Gastroesophageal sphincter (tissue), 4 donors: ENCODE measurements at regions not wholly inside any gene's neighbourhood (a gene's known extent, or its start where the extent isn't known, plus 50 kb on each side); places are given as distances from the start of the nearest gene placed in this dataset.

ENCODE experiments used
- ATAC-seq: fragments of 150-250 bp; one replicate; pipeline ENCODE4 v1.9.1; 2016; ENCODE audit warnings: mild to moderate bottlenecking, moderate library complexity
- H3K27ac ChIP-seq, 4 donors: fragments of 200-600 bp; sonication (generic) in 3 of 4; 1 replicate in 3 of 4; 2 replicates in 1 of 4; pipeline ENCODE4 v1.5.1; 2016 to 2019
- H3K27me3 ChIP-seq: fragments of 200-600 bp; sonication (generic); one replicate; pipeline ENCODE4 v1.5.1; 2019
- H3K36me3 ChIP-seq, 2 donors: fragments of 200-600 bp; sonication (generic); one replicate each; pipeline ENCODE4 v1.5.1; 2019; ENCODE audit warnings: control low read depth in 1 of 2
- H3K4me1 ChIP-seq, 3 donors: fragments of 200-600 bp; sonication (generic); 1 replicate in 2 of 3; 2 replicates in 1 of 3; pipeline ENCODE4 v1.5.1; 2016 to 2019; ENCODE audit warnings: control low read depth in 2 of 3
- H3K4me3 ChIP-seq, 2 donors: fragments of 200-600 bp; sonication (generic); one replicate each; pipeline ENCODE4 v1.5.1; 2019; ENCODE audit warnings: mild to moderate bottlenecking in 1 of 2, moderate library complexity in 1 of 2
- H3K9me3 ChIP-seq, 3 donors: fragments of 200-600 bp; sonication (generic); one replicate each; pipeline ENCODE4 v1.5.1; 2017 to 2019; ENCODE audit warnings: control low read depth in 2 of 3
- CTCF ChIP-seq, 4 experiments: fragments of 200-600 bp in 2 of 4; fragments of 450-650 bp in 2 of 4; sonication (generic) in 1 of 4; IDR thresholded peaks; one replicate each; pipeline ENCODE4 v1.5.1; 2017 to 2019; ENCODE audit warnings: antibody characterized with exemption in 4 of 4, mild to moderate bottlenecking in 2 of 4, moderate library complexity in 2 of 4
- EP300 ChIP-seq: sonication (generic); formaldehyde crosslinking; IDR thresholded peaks from one replicate; pipeline ENCODE4 v1.6.1; 2017; ENCODE audit warnings: antibody characterized with exemption, mild to moderate bottlenecking
- POLR2A ChIP-seq, 2 donors: fragments of 450-650 bp; IDR thresholded peaks; one replicate each; pipeline ENCODE4 v1.6.1; 2017; ENCODE audit warnings: antibody characterized with exemption in 2 of 2, mild to moderate bottlenecking in 2 of 2, moderate library complexity in 1 of 2
- POLR2AphosphoS5 ChIP-seq: sonication (generic); formaldehyde crosslinking; IDR thresholded peaks from one replicate; pipeline ENCODE4 v1.6.1; 2017; ENCODE audit warnings: antibody characterized with exemption
- WGBS, 2 donors: methylation state at CpG; one replicate each; pipeline ENCODE4 v1.1.5; 2018; ENCODE audit warnings: low coverage in 1 of 2; 5-methylcytosine and 5-hydroxymethylcytosine counted together

- ATAC-seq = no peak
- Histone ChIP-seq H3K4me3 (no peak overlapping the region), H3K27ac (no peak overlapping the region), H3K9me3 (no peaks in the 10 kb centered on the region), H3K4me1 (no peaks in the 10 kb centered on the region), H3K36me3 (no peaks in the 10 kb centered on the region), H3K27me3 (no peaks in the 10 kb centered on the region)
- TF ChIP-seq POLR2AphosphoS5 (no peak), EP300 (no peak)
- WGBS, 2 donors = 32 to 33% methylated on average over 2 to 3 of the region's 3 CpGs
Observed at GRCh38 chr3:109818081-109818480, 480.7 kb upstream of the DPPA4 start.

- Histone ChIP-seq H3K9me3 (no peaks in the 10 kb centered on the region), H3K27ac (no peak overlapping the region), H3K4me3 (no peak overlapping the region), H3K27me3 (no peaks in the 10 kb centered on the region), H3K4me1 (no peaks in the 10 kb centered on the region), H3K36me3 (no peaks in the 10 kb centered on the region)
- no peak for TF ChIP-seq POLR2A (IDR thresholded peaks at IDR 0.05)
- WGBS, 2 donors = 75 to 100% methylated on average over 6 of the region's 6 CpGs
- no peak for ATAC-seq
Observed at GRCh38 chr3:109819734-109820133, 482.4 kb upstream of the DPPA4 start.

DNA sequence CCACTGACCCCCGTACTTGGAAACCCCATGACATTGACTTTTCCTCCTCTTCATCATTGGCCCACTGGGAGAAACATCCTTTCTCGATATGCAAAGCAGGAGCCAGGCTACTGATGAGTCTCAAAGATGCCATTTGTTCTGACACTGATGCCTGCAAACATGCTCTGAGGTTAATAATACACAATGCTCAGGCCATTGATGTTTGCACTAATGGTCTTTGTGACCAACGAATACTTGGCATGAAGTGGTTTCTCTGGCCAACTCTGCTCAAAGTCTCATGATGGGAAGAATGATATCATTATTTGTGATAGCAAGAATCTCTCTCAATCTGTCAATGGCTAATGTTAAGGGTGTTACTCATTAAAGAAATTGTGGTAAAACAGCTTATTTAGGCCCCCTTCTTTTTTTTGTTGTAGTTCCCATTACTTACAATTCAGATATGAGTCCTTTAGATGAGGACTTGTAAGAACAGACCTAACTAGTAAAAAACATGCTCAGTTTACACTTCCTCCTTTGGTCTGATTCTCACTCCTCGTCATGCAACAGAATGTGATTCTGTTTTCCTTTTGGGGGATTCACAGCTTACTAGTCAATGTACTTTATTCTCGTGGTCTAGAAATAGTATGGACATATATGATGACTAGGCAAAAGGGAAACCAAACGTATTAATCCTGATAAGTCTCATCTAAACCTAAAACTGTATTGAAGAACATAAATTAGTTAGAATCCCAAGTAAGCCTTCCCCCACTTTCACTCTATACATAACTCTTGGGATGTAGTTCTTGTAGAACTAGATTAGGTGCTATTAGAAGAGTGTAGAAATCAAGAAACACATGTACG, 488.8 kb upstream of the DPPA4 start:
- H3K27ac ChIP-seq = no peak overlapping the region
- ATAC-seq = no peak
- TF ChIP-seq EP300 = no peak
- TF ChIP-seq POLR2AphosphoS5 = no peak
- TF ChIP-seq CTCF (IDR thresholded peaks at IDR 0.05) = no peak
- no peak for TF ChIP-seq POLR2A (IDR thresholded peaks at IDR 0.05)
- 73 to 88% methylated on average over 6 to 7 of the region's 7 CpGs for WGBS, 2 donors
- H3K36me3 ChIP-seq = no peaks in the 10 kb centered on the region
- H3K4me3 ChIP-seq = no peak overlapping the region
- no peaks in the 10 kb centered on the region for H3K4me1 ChIP-seq
- no peaks in the 10 kb centered on the region for H3K27me3 ChIP-seq
- no peaks in the 10 kb centered on the region for H3K9me3 ChIP-seq

DNA sequence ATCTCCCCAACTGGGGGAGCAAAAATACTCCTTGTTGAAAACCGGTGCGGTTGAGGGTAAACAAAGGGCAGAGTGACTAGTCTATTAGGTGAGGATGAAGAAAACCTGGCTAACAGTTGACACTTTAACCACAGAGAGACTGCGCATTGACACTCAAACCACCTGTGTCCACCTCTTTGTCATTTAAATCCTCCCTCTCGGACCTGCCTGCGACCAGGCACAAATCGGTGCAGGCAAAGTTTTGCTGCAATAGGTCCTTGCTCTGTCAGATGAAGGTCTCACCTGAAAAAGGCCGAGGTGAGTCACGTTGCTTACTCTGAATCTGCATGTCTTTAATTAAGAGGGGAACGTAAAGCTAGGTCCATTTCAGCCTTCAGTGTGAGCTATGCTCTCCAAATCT, 494.1 kb upstream of the DPPA4 start:
- H3K36me3 ChIP-seq = no peaks in the 10 kb centered on the region
- no peak for TF ChIP-seq CTCF (IDR thresholded peaks at IDR 0.05)
- TF ChIP-seq EP300 = no peak
- no peak for TF ChIP-seq POLR2A (IDR thresholded peaks at IDR 0.05)
- no peak for TF ChIP-seq POLR2AphosphoS5
- no peak for ATAC-seq
- H3K4me1 ChIP-seq = no peaks in the 10 kb centered on the region
- no peak overlapping the region for H3K27ac ChIP-seq
- no peak overlapping the region for H3K4me3 ChIP-seq
- 62 to 83% methylated on average over 7 to 9 of the region's 9 CpGs for WGBS, 2 donors
- no peaks in the 10 kb centered on the region for H3K9me3 ChIP-seq
- no peaks in the 10 kb centered on the region for H3K27me3 ChIP-seq

DNA sequence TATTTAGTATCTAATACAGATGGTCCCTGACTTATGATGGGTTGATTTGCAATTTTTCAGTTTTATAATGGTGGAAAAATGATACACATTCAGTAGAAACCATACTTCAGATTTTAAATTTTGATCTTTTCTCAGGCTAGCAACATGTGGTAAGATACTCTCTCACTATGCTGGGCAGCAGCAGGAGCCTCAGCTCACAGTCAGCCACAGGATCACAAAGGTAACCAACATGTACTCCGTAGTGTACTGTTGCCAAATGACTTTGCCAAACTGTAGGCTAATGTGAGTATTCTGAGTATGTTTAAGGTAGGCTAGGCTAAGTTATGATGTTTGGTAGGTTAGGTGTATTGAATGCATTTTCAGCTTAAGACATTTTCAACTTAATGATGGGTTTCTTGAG, 498.6 kb upstream of the DPPA4 start:
- no peak overlapping the region for H3K4me3 ChIP-seq
- H3K4me1 ChIP-seq = no peaks in the 10 kb centered on the region
- 78 to 100% methylated on average over 1 of the region's 1 CpG for WGBS, 2 donors
- H3K27me3 ChIP-seq = no peaks in the 10 kb centered on the region
- TF ChIP-seq POLR2A (IDR thresholded peaks at IDR 0.05) = no peak
- TF ChIP-seq CTCF (IDR thresholded peaks at IDR 0.05) = no peak
- TF ChIP-seq EP300 = no peak
- no peak for TF ChIP-seq POLR2AphosphoS5
- H3K36me3 ChIP-seq = no peaks in the 10 kb centered on the region
- H3K27ac ChIP-seq = no peak overlapping the region
- ATAC-seq = no peak
- H3K9me3 ChIP-seq = no peaks in the 10 kb centered on the region

- TF ChIP-seq CTCF (IDR thresholded peaks at IDR 0.05) (no peak), POLR2AphosphoS5 (no peak), POLR2A (IDR thresholded peaks at IDR 0.05) (no peak), EP300 (no peak)
- no peaks in the 10 kb centered on the region for H3K27me3 ChIP-seq
- H3K9me3 ChIP-seq = peaks cover 0 to 28% (median 0%) of the 10 kb centered on the region in 3 donors
- H3K4me1 ChIP-seq = no peaks in the 10 kb centered on the region
- ATAC-seq = no peak
- no peak overlapping the region for H3K27ac ChIP-seq
- no peaks in the 10 kb centered on the region for H3K36me3 ChIP-seq
- WGBS, 2 donors = 86 to 100% methylated on average over 1 of the region's 1 CpG
- no peak overlapping the region for H3K4me3 ChIP-seq
Observed at GRCh38 chr3:109851854-109852253, 514.5 kb upstream of the DPPA4 start.
